ENCODE measurements at regions not wholly inside any gene's neighbourhood (a gene's known extent, or its start where the extent isn't known, plus 50 kb on each side); places are given as distances from the start of the nearest gene placed in this dataset.

- WGBS, result 36% methylated on average over 11 of the region's 11 CpGs
- H3K27me3 ChIP-seq, result peaks cover 34% of the 10 kb centered on the region
- H3K4me1 ChIP-seq, result peaks cover 18% of the 10 kb centered on the region
- no peak for DNase-seq (ENCODE audit: low spot score in 2 of 2)
- no peak for TF ChIP-seq POLR2AphosphoS5 (IDR thresholded peaks at IDR 0.05)
- H3K27ac ChIP-seq, result no peak overlapping the region
- no peaks in the 10 kb centered on the region for H3K9me3 ChIP-seq
- H3K4me3 ChIP-seq, result no peak overlapping the region
- no peaks in the 10 kb centered on the region for H3K36me3 ChIP-seq
Measured at GRCh38 chr5:10857338-10857733, 96.3 kb upstream of the DAP start.

GRCh38 chr5:10856683-10857337, 95.8 kb upstream of the DAP start:
- Histone ChIP-seq H3K9me3 (no peaks in the 10 kb centered on the region), H3K4me1 (peaks cover 18% of the 10 kb centered on the region), H3K27ac (no peak overlapping the region), H3K4me3 (no peak overlapping the region), H3K36me3 (no peaks in the 10 kb centered on the region), H3K27me3 (peaks cover 34% of the 10 kb centered on the region)
- no peak for DNase-seq (ENCODE audit: low spot score in 2 of 2)
- WGBS, result 18% methylated on average over 16 of the region's 16 CpGs
- no peak for TF ChIP-seq EP300 (IDR thresholded peaks at IDR 0.05)
- TF ChIP-seq POLR2AphosphoS5 (IDR thresholded peaks at IDR 0.05), result no peak
- peak; percentile 33 to 77 for TF ChIP-seq CTCF (IDR thresholded peaks at IDR 0.05)
- TF ChIP-seq POLR2A (IDR thresholded peaks at IDR 0.05), result no peak

- Histone ChIP-seq H3K27ac (no peak overlapping the region), H3K9me3 (no peaks in the 10 kb centered on the region), H3K4me1 (peaks cover 18% of the 10 kb centered on the region), H3K4me3 (no peak overlapping the region), H3K27me3 (peaks cover 32% of the 10 kb centered on the region), H3K36me3 (no peaks in the 10 kb centered on the region)
- 95% methylated on average over 4 of the region's 5 CpGs for WGBS
- no peak for TF ChIP-seq POLR2AphosphoS5 (IDR thresholded peaks at IDR 0.05)
- no peak for TF ChIP-seq CTCF (IDR thresholded peaks at IDR 0.05)
- TF ChIP-seq EP300 (IDR thresholded peaks at IDR 0.05), result no peak
- TF ChIP-seq POLR2A (IDR thresholded peaks at IDR 0.05), result no peak
- no peak for DNase-seq (ENCODE audit: low spot score in 2 of 2)
Measured at GRCh38 chr5:10856071-10856470, 95.0 kb upstream of the DAP start.

- TF ChIP-seq EP300 (IDR thresholded peaks at IDR 0.05) (no peak), POLR2AphosphoS5 (IDR thresholded peaks at IDR 0.05) (no peak), POLR2A (IDR thresholded peaks at IDR 0.05) (no peak), CTCF (IDR thresholded peaks at IDR 0.05) (no peak)
- Histone ChIP-seq H3K9me3 (no peaks in the 10 kb centered on the region), H3K4me1 (peaks cover 18% of the 10 kb centered on the region), H3K4me3 (no peak overlapping the region), H3K27me3 (peaks cover 25% of the 10 kb centered on the region), H3K36me3 (no peaks in the 10 kb centered on the region), H3K27ac (no peak overlapping the region)
- no peak for DNase-seq (ENCODE audit: low spot score in 2 of 2)
- 63% methylated on average over 4 of the region's 4 CpGs for WGBS
Measured at GRCh38 chr5:10854506-10855277, 93.7 kb upstream of the DAP start.

GRCh38 chr5:10853154-10853553, 92.1 kb upstream of the DAP start:
- Histone ChIP-seq H3K4me3 (no peak overlapping the region), H3K36me3 (no peaks in the 10 kb centered on the region), H3K9me3 (no peaks in the 10 kb centered on the region), H3K27ac (no peak overlapping the region), H3K27me3 (peaks cover 11% of the 10 kb centered on the region), H3K4me1 (peaks cover 18% of the 10 kb centered on the region)
- TF ChIP-seq CTCF (IDR thresholded peaks at IDR 0.05), result no peak
- no peak for TF ChIP-seq EP300 (IDR thresholded peaks at IDR 0.05)
- no peak for TF ChIP-seq POLR2A (IDR thresholded peaks at IDR 0.05)
- TF ChIP-seq POLR2AphosphoS5 (IDR thresholded peaks at IDR 0.05), result no peak
- no peak for DNase-seq (ENCODE audit: low spot score in 2 of 2)
- 83% methylated on average over 3 of the region's 3 CpGs for WGBS

All from suprapubic skin (tissue), 4 donors.